HUES64 (cell line): ENCODE measurements at regions not wholly inside any gene's neighbourhood (a gene's known extent, or its start where the extent isn't known, plus 50 kb on each side); places are given as distances from the start of the nearest gene placed in this dataset.

Experiments
- H3K27ac ChIP-seq: 2 replicates; pipeline ENCODE4 v1.7.0; 2013; ENCODE audit warnings: low read depth, low read length, inconsistent platforms
- H3K27me3 ChIP-seq: 2 replicates; pipeline ENCODE4 v1.6.1; 2013; ENCODE audit warnings: mild to moderate bottlenecking, low read length; ENCODE audit not compliant: insufficient read depth
- H3K36me3 ChIP-seq: 2 replicates; pipeline ENCODE4 v1.6.1; 2013; ENCODE audit warnings: mild to moderate bottlenecking, low read length; ENCODE audit not compliant: insufficient read depth
- H3K4me1 ChIP-seq: 2 replicates; pipeline ENCODE4 v1.6.1; 2013; ENCODE audit warnings: mild to moderate bottlenecking, low read length, moderate library complexity; ENCODE audit not compliant: insufficient read depth
- H3K4me3 ChIP-seq: 2 replicates; pipeline ENCODE4 v1.5.1; 2013; ENCODE audit warnings: mild to moderate bottlenecking, low read length, moderate library complexity
- H3K9ac ChIP-seq: 2 replicates; pipeline ENCODE4 v1.6.1; 2013; ENCODE audit warnings: mild to moderate bottlenecking, low read depth, low read length
- H3K9me3 ChIP-seq: 2 replicates; pipeline ENCODE4 v1.6.1; 2013; ENCODE audit warnings: low read depth, low read length; ENCODE audit not compliant: insufficient read depth
- WGBS: fragments of 150-250, 120-280 bp; methylation state at CpG from one replicate; pipeline ENCODE4 v1.1.7; 2013; ENCODE audit warnings: missing lambda C conversion rate; 5-methylcytosine and 5-hydroxymethylcytosine counted together

- WGBS = 93% methylated on average over 4 of the region's 5 CpGs
- H3K27ac ChIP-seq = no peak overlapping the region
- no peaks in the 10 kb centered on the region for H3K27me3 ChIP-seq
- H3K9ac ChIP-seq = no peak overlapping the region
- no peaks in the 10 kb centered on the region for H3K4me1 ChIP-seq
- H3K4me3 ChIP-seq = no peak overlapping the region
- H3K9me3 ChIP-seq = no peaks in the 10 kb centered on the region
- H3K36me3 ChIP-seq = no peaks in the 10 kb centered on the region
Measured at GRCh38 chr15:95486224-95486623, 844.3 kb upstream of the NR2F2 start.

DNA sequence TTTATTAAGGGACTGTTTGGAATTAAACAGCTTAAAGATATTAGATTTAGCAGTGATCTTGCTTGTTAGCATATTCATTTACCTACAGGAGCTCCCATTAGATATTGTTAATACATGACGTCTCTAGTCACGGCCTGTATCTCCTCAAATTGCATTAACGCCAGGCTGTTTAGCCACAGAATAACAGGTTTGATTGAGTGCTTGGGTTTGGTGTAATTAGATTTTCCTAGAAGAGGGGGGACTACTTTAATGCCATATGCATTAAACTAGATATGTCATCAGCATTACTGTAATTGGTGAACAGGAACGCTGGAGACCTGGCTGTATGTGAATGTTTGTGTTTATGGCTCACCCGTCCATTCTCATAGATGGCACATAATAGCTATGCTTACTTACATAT is 841.4 kb upstream of the NR2F2 start:
- Histone ChIP-seq H3K4me1 (peaks cover 6% of the 10 kb centered on the region; the same call in 1 of the 2 replicates), H3K9me3 (no peaks in the 10 kb centered on the region), H3K4me3 (no peak overlapping the region), H3K27ac (no peak overlapping the region), H3K27me3 (no peaks in the 10 kb centered on the region), H3K36me3 (no peaks in the 10 kb centered on the region), H3K9ac (no peak overlapping the region)
- 96% methylated on average over 3 of the region's 5 CpGs for WGBS

- Histone ChIP-seq H3K27me3 (no peaks in the 10 kb centered on the region), H3K4me3 (no peak overlapping the region), H3K4me1 (peaks cover 9% of the 10 kb centered on the region; the same call in 1 of the 2 replicates), H3K27ac (no peak overlapping the region), H3K9me3 (no peaks in the 10 kb centered on the region), H3K36me3 (no peaks in the 10 kb centered on the region), H3K9ac (no peak overlapping the region)
- WGBS = 92% methylated on average over 5 of the region's 5 CpGs
Measured at GRCh38 chr15:95492388-95493070, 838.0 kb upstream of the NR2F2 start.

DNA sequence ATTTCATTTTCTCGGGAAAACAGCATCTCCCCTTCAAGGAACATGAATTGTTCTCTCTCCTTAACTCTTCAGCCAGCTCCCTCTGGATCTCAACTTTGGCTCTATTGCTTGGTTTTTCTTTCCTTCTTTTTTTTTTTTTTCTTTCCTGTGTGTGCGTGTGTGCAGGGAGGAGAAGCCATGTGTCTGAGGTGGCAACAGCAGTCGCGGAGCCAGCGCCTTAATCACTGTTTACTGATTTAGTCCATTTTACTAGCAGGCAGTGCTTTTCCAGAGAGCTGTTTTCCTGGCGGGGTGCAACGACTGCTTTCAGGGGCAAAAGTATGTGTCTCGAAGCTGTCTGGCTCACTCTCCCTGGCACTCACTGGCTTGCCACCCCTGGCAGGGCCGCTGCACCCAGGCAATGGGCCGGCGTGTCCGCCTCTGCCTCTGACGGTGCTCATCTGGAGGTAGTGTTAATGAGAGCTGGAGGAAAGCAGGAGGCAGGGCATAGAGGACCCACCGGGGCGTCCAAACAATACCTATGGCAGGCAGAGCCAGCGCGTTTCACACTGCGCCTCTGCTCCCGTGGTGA is 835.4 kb upstream of the NR2F2 start:
- peaks cover 9% of the 10 kb centered on the region; the same call in 1 of the 2 replicates for H3K4me1 ChIP-seq
- no peaks in the 10 kb centered on the region for H3K9me3 ChIP-seq
- 92% methylated on average over 19 of the region's 19 CpGs for WGBS
- no peak overlapping the region for H3K9ac ChIP-seq
- no peak overlapping the region for H3K27ac ChIP-seq
- no peaks in the 10 kb centered on the region for H3K27me3 ChIP-seq
- H3K4me3 ChIP-seq = no peak overlapping the region
- H3K36me3 ChIP-seq = no peaks in the 10 kb centered on the region

DNA sequence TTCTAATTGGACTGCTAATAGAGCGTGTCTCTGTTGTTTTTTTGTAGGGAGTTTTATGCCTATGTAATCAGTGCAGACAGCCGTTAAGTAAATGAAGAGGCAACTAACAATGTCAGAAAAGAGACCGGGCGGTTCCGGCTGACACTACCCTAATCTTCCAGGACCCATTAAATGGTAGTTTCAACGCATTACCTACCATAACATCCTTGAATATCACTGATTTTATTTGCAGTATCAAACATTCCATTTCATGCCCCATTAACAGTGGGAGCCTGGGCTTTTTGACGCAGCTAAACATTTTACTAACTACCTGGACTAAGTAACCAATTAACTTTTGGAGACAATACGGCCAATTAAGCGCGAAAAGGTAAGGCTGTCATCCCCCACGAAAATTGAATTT is 832.9 kb upstream of the NR2F2 start:
- Histone ChIP-seq H3K27me3 (no peaks in the 10 kb centered on the region), H3K4me1 (peaks cover 9% of the 10 kb centered on the region; the same call in 1 of the 2 replicates), H3K9ac (no peak overlapping the region), H3K9me3 (no peaks in the 10 kb centered on the region), H3K36me3 (no peaks in the 10 kb centered on the region), H3K4me3 (no peak overlapping the region), H3K27ac (no peak overlapping the region)
- 96% methylated on average over 11 of the region's 11 CpGs for WGBS

GRCh38 chr15:95498961-95499360 is 831.5 kb upstream of the NR2F2 start:
- H3K4me1 ChIP-seq = peaks cover 4% of the 10 kb centered on the region; the same call in 1 of the 2 replicates
- H3K27me3 ChIP-seq = no peaks in the 10 kb centered on the region
- no peak overlapping the region for H3K27ac ChIP-seq
- H3K4me3 ChIP-seq = no peak overlapping the region
- H3K36me3 ChIP-seq = no peaks in the 10 kb centered on the region
- no peak overlapping the region for H3K9ac ChIP-seq
- H3K9me3 ChIP-seq = no peaks in the 10 kb centered on the region

DNA sequence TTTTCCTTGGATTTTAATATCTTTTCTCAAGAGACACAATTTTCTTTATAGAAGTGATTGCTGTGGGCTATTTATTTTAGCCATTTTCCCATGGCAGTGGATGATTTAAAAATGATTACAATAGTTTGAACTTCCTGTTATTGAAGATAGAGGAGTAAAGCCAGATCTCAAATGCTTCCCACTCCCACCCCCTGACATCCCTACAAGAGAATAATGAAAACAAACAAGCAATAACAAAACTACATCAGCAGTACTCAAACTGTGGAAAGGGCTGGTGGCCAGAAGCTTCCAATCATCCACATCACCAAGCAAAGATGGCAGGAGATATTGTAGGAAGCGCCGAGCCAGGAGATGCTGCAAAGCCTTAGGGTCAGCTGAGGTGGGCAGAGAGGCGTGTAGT is 831.1 kb upstream of the NR2F2 start:
- Histone ChIP-seq H3K27me3 (no peaks in the 10 kb centered on the region), H3K9ac (no peak overlapping the region), H3K4me1 (peaks cover 3% of the 10 kb centered on the region; the same call in 1 of the 2 replicates), H3K9me3 (no peaks in the 10 kb centered on the region), H3K4me3 (no peak overlapping the region), H3K36me3 (no peaks in the 10 kb centered on the region), H3K27ac (no peak overlapping the region)
- WGBS = 94% methylated on average over 3 of the region's 3 CpGs

DNA sequence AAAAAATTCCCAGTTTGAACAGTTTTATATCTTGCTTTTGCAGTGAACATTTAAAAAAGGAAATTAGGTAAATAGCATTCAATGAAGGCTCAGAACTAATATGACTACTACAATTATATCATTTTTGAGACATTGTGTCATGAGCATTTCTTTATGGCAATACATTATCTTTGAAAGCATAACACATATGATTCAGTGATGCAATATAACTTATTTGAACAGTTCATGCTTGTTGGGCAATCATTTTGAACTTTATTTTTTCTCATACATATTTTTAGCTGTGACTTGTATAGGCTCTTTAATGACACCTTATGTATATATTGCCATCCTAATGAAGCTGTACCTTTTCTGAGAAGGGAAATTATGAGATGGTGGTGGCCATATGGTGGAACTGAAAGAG is 828.6 kb upstream of the NR2F2 start:
- H3K9me3 ChIP-seq = no peaks in the 10 kb centered on the region
- H3K27ac ChIP-seq = no peak overlapping the region
- no peaks in the 10 kb centered on the region for H3K36me3 ChIP-seq
- no peaks in the 10 kb centered on the region for H3K4me1 ChIP-seq
- H3K27me3 ChIP-seq = no peaks in the 10 kb centered on the region
- H3K9ac ChIP-seq = no peak overlapping the region
- no peak overlapping the region for H3K4me3 ChIP-seq

- Histone ChIP-seq H3K4me3 (no peak overlapping the region), H3K4me1 (no peaks in the 10 kb centered on the region), H3K27me3 (no peaks in the 10 kb centered on the region), H3K9ac (no peak overlapping the region), H3K36me3 (no peaks in the 10 kb centered on the region), H3K9me3 (no peaks in the 10 kb centered on the region), H3K27ac (no peak overlapping the region)
- 89% methylated on average over 2 of the region's 2 CpGs for WGBS
Measured at GRCh38 chr15:95503107-95503506, 827.4 kb upstream of the NR2F2 start.

GRCh38 chr15:95503640-95504225 is 826.8 kb upstream of the NR2F2 start:
- H3K4me3 ChIP-seq = no peak overlapping the region
- no peaks in the 10 kb centered on the region for H3K9me3 ChIP-seq
- H3K27ac ChIP-seq = no peak overlapping the region
- no peaks in the 10 kb centered on the region for H3K27me3 ChIP-seq
- H3K4me1 ChIP-seq = no peaks in the 10 kb centered on the region
- H3K36me3 ChIP-seq = no peaks in the 10 kb centered on the region
- H3K9ac ChIP-seq = no peak overlapping the region
- 88% methylated on average over 2 of the region's 3 CpGs for WGBS

- H3K27ac ChIP-seq = no peak overlapping the region
- no peak overlapping the region for H3K4me3 ChIP-seq
Measured at GRCh38 chr15:95511671-95512070, 818.8 kb upstream of the NR2F2 start.

More at GRCh38 chr15:95511671-95512070, 818.8 kb upstream of the NR2F2 start:
- Histone ChIP-seq H3K4me1 (no peaks in the 10 kb centered on the region), H3K36me3 (no peaks in the 10 kb centered on the region), H3K27me3 (no peaks in the 10 kb centered on the region), H3K9me3 (no peaks in the 10 kb centered on the region), H3K9ac (no peak overlapping the region)
